ENCODE measurements at regions not wholly inside any gene's neighbourhood (a gene's known extent, or its start where the extent isn't known, plus 50 kb on each side); places are given as distances from the start of the nearest gene placed in this dataset.

GRCh38 chr3:182671942-182672341, 121.4 kb upstream of the ATP11B start:
- H2AFZ ChIP-seq (ENCODE audit: low read depth, low read length), result no peak overlapping the region
- dilution Hi-C loops (cut with MboI; ENCODE audit: extremely low pct_ligation_motif_present, low sequenced_read_pairs), result no loop called here

More at GRCh38 chr3:182671942-182672341, 121.4 kb upstream of the ATP11B start:
- no peaks in the 10 kb centered on the region for H3K36me3 ChIP-seq (ENCODE audit: control insufficient read depth in 2 of 2, extremely low read depth in 1 of 2, insufficient read depth in 2 of 2, low read length in 2 of 2)
- intact Hi-C loops (cut with micrococcal nuclease), result no loop called here
- H3K4me2 ChIP-seq (ENCODE audit: insufficient read depth, low read length), result no peak overlapping the region
- H3K27me3 ChIP-seq (ENCODE audit: control insufficient read depth in 2 of 2, insufficient read depth in 2 of 2, low read length in 2 of 2), result peaks cover 8 to 11% of the 10 kb centered on the region in 2 experiments
- no peaks in the 10 kb centered on the region for H3K4me1 ChIP-seq (ENCODE audit: control insufficient read depth, extremely low read depth, insufficient read depth, low read length)
- FAIRE-seq, result no peak
- no peaks in the 10 kb centered on the region for H3K9me1 ChIP-seq (replicated peaks; ENCODE audit: control insufficient read depth, extremely low read depth, insufficient read depth, low read length)
- CTCF ChIA-PET, result interaction anchor here (1.7 kb wide), 1 partner anchor 13 kb away, joined by 3 read pairs; no protein-coding TSS in a partner anchor
- no peak overlapping the region for H3K9ac ChIP-seq (replicated peaks; ENCODE audit: extremely low read depth, insufficient read depth, low read length)
- no peak overlapping the region for H3K27ac ChIP-seq (ENCODE audit: insufficient read depth, low read depth, low read length)
- H3K4me3 ChIP-seq (replicated peaks in 1 of 3; ENCODE audit: insufficient read depth in 1 of 3, low read depth in 1 of 3, low read length in 3 of 3), result no peak overlapping the region
- H3K79me2 ChIP-seq (ENCODE audit: control insufficient read depth, insufficient read depth, low read length), result no peaks in the 10 kb centered on the region
- BruUV-seq (replicated peaks), result no TSS peak
- no peak for TF ChIP-seq GATA2 (IDR thresholded peaks at IDR 0.05; ENCODE audit: insufficient read depth, insufficient read length, low read depth, low read length)
- TF ChIP-seq CTCF (IDR thresholded peaks at IDR 0.05; ENCODE audit: extremely low read depth in 1 of 2, insufficient read depth in 1 of 2, low read depth in 1 of 2, low read length in 2 of 2), result no peak
- TF ChIP-seq EZH2 (IDR thresholded peaks at IDR 0.05; ENCODE audit: borderline replicate concordance, low read depth, low read length, severe bottlenecking), result no peak
- no peak for TF ChIP-seq MYC (IDR thresholded peaks at IDR 0.05; ENCODE audit: low read depth, low read length)
- no peak for TF ChIP-seq JUN (IDR thresholded peaks at IDR 0.05; ENCODE audit: borderline replicate concordance, insufficient read depth, insufficient read length, low read depth)
- TF ChIP-seq FOS (IDR thresholded peaks at IDR 0.05; ENCODE audit: borderline replicate concordance, insufficient read depth, low read length), result no peak
- no peak for TF ChIP-seq POLR2A (IDR thresholded peaks at IDR 0.05; ENCODE audit: low read depth, low read length)
- no peak for TF ChIP-seq MAX (IDR thresholded peaks at IDR 0.05; ENCODE audit: insufficient read depth, insufficient read length)
- no peak for TF ChIP-seq POLR2AphosphoS5 (IDR thresholded peaks at IDR 0.05; ENCODE audit: insufficient read depth, low read depth, low read length)
- DNase-seq (ENCODE audit: low read depth, low spot score), result no peak
- POLR2A ChIA-PET, result no interaction called here
- H3K9me3 ChIP-seq (replicated peaks; ENCODE audit: control insufficient read depth, insufficient read depth, low read length), result no peaks in the 10 kb centered on the region
- H4K20me1 ChIP-seq (replicated peaks; ENCODE audit: control insufficient read depth, extremely low read depth, insufficient read depth, low read length), result no peaks in the 10 kb centered on the region
